Neural cell (in vitro differentiated cells): ENCODE measurements at regions not wholly inside any gene's neighbourhood (a gene's known extent, or its start where the extent isn't known, plus 50 kb on each side); places are given as distances from the start of the nearest gene placed in this dataset.

ENCODE experiments used
- CTCF ChIP-seq: fragments of 450-650 bp; IDR thresholded peaks from 2 replicates; pipeline ENCODE4 v1.5.1; 2014; ENCODE audit warnings: antibody characterized with exemption, mild to moderate bottlenecking, moderate library complexity; ENCODE audit not compliant: poor library complexity, severe bottlenecking
- EP300 ChIP-seq: fragments of 450-650 bp; conservative IDR thresholded peaks from 2 replicates; pipeline ENCODE4 v1.6.1; 2014; ENCODE audit warnings: antibody characterized with exemption, mild to moderate bottlenecking, moderate library complexity; ENCODE audit not compliant: poor library complexity, severe bottlenecking
- EZH2 ChIP-seq: fragments of 200-600, 300-800 bp; shearing (Covaris generic), sonication (generic); IDR thresholded peaks from 2 replicates; pipeline ENCODE4 v1.6.1; 2014; ENCODE audit warnings: antibody characterized with exemption, low read length, borderline replicate concordance, mild to moderate bottlenecking; ENCODE audit not compliant: insufficient read depth, poor library complexity, severe bottlenecking
- POLR2AphosphoS5 ChIP-seq: IDR thresholded peaks from 2 replicates; pipeline ENCODE4 v1.6.1; 2012
- TF ChIP-seq, protein P1 (sequence below): IDR thresholded peaks from 2 replicates; pipeline ENCODE4 v1.6.1; 2012; ENCODE audit warnings: borderline replicate concordance

DNA sequence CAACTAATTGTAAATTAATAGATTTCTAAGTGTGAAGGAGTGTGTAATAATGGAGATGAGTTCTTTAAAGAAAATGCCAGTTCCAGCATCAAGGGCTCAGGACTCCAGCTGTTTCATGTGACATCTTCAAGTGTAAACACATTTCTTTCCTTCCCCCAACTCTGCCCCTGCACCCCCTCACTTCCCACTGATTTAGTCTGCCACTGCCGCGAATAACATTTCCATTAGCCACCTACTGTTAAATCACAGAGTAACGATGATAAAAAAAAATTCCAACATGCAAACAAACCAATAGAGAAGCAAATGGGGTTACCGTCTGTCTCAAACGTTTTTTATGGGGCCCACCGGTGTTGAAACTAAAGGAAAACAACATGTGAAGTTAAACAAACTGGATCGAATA lies 414.3 kb downstream of the SAMD5 start:
- TF ChIP-seq CTCF (no peak), EZH2 (no peak), POLR2AphosphoS5 (peak; percentile 55), EP300 (no peak)
- TF ChIP-seq, protein P1, sequence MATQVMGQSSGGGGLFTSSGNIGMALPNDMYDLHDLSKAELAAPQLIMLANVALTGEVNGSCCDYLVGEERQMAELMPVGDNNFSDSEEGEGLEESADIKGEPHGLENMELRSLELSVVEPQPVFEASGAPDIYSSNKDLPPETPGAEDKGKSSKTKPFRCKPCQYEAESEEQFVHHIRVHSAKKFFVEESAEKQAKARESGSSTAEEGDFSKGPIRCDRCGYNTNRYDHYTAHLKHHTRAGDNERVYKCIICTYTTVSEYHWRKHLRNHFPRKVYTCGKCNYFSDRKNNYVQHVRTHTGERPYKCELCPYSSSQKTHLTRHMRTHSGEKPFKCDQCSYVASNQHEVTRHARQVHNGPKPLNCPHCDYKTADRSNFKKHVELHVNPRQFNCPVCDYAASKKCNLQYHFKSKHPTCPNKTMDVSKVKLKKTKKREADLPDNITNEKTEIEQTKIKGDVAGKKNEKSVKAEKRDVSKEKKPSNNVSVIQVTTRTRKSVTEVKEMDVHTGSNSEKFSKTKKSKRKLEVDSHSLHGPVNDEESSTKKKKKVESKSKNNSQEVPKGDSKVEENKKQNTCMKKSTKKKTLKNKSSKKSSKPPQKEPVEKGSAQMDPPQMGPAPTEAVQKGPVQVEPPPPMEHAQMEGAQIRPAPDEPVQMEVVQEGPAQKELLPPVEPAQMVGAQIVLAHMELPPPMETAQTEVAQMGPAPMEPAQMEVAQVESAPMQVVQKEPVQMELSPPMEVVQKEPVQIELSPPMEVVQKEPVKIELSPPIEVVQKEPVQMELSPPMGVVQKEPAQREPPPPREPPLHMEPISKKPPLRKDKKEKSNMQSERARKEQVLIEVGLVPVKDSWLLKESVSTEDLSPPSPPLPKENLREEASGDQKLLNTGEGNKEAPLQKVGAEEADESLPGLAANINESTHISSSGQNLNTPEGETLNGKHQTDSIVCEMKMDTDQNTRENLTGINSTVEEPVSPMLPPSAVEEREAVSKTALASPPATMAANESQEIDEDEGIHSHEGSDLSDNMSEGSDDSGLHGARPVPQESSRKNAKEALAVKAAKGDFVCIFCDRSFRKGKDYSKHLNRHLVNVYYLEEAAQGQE = no peak
